Calu3 (cell line): ENCODE measurements at regions not wholly inside any gene's neighbourhood (a gene's known extent, or its start where the extent isn't known, plus 50 kb on each side); places are given as distances from the start of the nearest gene placed in this dataset.

ENCODE experiments used
- BruUV-seq: library from RNA; stranded (reverse); fragments of 400-500 nt; replicated peaks from 2 replicates; lab custom pipeline; 2021; lab: Mats Ljungman, UMichigan
- CTCF ChIA-PET: fragments of 300-600 bp; sonication (Branson Sonifier 250); formaldehyde crosslinking; loops from one replicate; lab custom pipeline; 2022; ENCODE audit warnings: antibody characterized with exemption; lab: Charles Lee
- DNase-seq: peaks from one replicate; pipeline ENCODE4 v3.0.0; 2022
- H3K27ac Mint-ChIP-seq: one replicate; pipeline ENCODE4 v1.8.0; 2022; ENCODE audit warnings: mixed read lengths; ENCODE audit not compliant: unreplicated experiment
- H3K27me3 Mint-ChIP-seq: one replicate; pipeline ENCODE4 v1.8.0; 2022; ENCODE audit warnings: mixed read lengths; ENCODE audit not compliant: unreplicated experiment
- H3K36me3 Mint-ChIP-seq: one replicate; pipeline ENCODE4 v1.8.0; 2022; ENCODE audit warnings: mild to moderate bottlenecking, moderate library complexity, mixed read lengths; ENCODE audit not compliant: insufficient read depth, unreplicated experiment
- H3K4me1 Mint-ChIP-seq: one replicate; pipeline ENCODE4 v1.8.0; 2022; ENCODE audit warnings: mild to moderate bottlenecking, low read depth, mixed read lengths; ENCODE audit not compliant: unreplicated experiment
- H3K4me3 Mint-ChIP-seq: one replicate; pipeline ENCODE4 v1.8.0; 2022; ENCODE audit warnings: mild to moderate bottlenecking, low read depth, moderate library complexity, mixed read lengths; ENCODE audit not compliant: unreplicated experiment
- H3K9me3 Mint-ChIP-seq: one replicate; pipeline ENCODE4 v1.8.0; 2022; ENCODE audit warnings: low read depth, mixed read lengths; ENCODE audit not compliant: unreplicated experiment
- intact Hi-C: fragments of 100-400 bp; cut with micrococcal nuclease; formaldehyde crosslinking; loops from one replicate; pipeline ENCODE4 v1.10.0; 2022; ENCODE audit not compliant: unreplicated experiment
- TF ChIP-seq, protein P1 (sequence below): fragments of 200-600 bp; IDR thresholded peaks from one replicate; pipeline ENCODE4 v1.8.0; 2022; ENCODE audit warnings: antibody characterized with exemption; ENCODE audit not compliant: unreplicated experiment

DNA sequence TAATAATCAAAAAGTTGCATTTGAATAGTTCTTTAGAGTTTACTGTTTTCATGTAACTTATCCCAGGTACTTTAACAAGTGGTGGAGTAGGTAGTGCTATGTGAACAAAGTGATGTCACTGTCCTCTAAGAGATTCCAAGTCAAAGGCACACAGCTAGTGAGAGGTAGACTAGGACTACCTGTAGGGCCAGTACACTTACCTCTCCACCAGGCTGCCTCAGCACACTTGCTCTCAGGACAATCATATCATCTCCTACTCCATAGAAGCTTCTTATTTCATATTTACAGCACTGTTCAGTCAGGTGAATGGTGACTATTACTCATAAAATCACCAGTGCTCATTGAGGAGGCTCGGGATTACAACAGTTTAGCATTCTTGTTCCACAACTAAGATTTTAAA is 173.0 kb upstream of the EMCN start:
- TF ChIP-seq, protein P1, sequence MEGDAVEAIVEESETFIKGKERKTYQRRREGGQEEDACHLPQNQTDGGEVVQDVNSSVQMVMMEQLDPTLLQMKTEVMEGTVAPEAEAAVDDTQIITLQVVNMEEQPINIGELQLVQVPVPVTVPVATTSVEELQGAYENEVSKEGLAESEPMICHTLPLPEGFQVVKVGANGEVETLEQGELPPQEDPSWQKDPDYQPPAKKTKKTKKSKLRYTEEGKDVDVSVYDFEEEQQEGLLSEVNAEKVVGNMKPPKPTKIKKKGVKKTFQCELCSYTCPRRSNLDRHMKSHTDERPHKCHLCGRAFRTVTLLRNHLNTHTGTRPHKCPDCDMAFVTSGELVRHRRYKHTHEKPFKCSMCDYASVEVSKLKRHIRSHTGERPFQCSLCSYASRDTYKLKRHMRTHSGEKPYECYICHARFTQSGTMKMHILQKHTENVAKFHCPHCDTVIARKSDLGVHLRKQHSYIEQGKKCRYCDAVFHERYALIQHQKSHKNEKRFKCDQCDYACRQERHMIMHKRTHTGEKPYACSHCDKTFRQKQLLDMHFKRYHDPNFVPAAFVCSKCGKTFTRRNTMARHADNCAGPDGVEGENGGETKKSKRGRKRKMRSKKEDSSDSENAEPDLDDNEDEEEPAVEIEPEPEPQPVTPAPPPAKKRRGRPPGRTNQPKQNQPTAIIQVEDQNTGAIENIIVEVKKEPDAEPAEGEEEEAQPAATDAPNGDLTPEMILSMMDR, result no peak
- no peak for DNase-seq
- H3K27me3 Mint-ChIP-seq, result no peaks in the 10 kb centered on the region
- intact Hi-C loops, result no loop called here
- H3K4me3 Mint-ChIP-seq, result no peak overlapping the region
- BruUV-seq, result no TSS peak
- no peaks in the 10 kb centered on the region for H3K4me1 Mint-ChIP-seq
- H3K36me3 Mint-ChIP-seq, result no peaks in the 10 kb centered on the region
- H3K27ac Mint-ChIP-seq, result no peak overlapping the region
- CTCF ChIA-PET, result no interaction called here
- H3K9me3 Mint-ChIP-seq, result no peaks in the 10 kb centered on the region

DNA sequence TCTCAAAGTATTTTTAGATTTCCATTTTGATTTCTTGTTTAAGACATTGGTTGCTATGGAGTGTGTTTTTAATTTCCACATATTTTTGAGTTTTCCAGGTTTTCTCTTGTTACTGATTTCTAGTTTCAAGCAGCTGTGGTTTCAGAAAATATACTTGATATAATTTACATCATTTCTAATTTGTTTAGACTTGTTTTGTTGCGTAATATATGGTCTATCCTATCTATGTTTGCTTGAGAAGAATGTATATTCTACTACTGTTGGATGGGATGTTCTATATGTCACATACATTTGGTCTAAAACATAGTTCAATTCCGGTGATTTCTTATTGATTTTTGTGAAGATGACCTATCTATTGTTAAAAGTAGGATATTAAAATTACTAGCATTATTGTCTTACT is 170.5 kb upstream of the EMCN start:
- no TSS peak for BruUV-seq
- H3K36me3 Mint-ChIP-seq, result no peaks in the 10 kb centered on the region
- H3K27me3 Mint-ChIP-seq, result no peaks in the 10 kb centered on the region
- no peaks in the 10 kb centered on the region for H3K4me1 Mint-ChIP-seq
- no peak overlapping the region for H3K27ac Mint-ChIP-seq
- no peaks in the 10 kb centered on the region for H3K9me3 Mint-ChIP-seq
- no peak overlapping the region for H3K4me3 Mint-ChIP-seq
- CTCF ChIA-PET, result no interaction called here
- intact Hi-C loops, result no loop called here
- no peak for DNase-seq
- TF ChIP-seq, protein P1, result no peak

DNA sequence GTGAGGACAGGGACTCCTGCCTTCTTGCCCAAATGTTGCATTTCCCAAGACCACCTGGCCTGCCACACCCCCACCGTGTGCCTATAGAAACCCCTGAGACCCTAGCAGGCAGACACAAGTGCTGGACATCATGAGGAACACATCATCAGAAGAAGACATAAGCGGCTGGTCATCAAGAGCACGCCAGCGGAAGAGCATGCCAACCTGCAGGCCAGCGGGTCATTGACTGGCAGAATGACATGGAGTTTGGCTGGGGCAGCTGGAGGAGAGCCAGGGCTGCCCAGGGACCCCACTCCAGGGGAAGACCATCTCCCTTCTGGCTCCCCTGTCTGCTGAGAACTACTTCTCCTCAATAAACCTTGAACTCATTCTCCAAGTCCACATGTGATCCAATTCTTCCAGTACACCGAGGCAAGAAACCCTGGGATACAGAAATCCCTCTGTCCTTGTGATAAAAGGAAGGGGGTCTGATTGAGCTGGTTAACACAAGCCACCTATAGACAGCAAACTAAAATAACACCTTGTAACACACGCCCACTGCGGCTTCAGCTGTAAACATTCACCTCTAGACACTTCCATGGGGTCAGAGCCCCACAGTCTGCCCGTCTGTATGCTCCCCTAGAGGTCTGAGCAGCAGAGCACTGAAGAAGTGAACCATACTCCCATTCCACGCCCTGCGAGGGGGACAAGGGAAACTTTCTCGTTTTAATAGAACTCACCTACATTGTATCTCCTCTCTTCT is 164.8 kb upstream of the EMCN start:
- no peak overlapping the region for H3K4me3 Mint-ChIP-seq
- no peaks in the 10 kb centered on the region for H3K36me3 Mint-ChIP-seq
- H3K9me3 Mint-ChIP-seq, result peaks cover 2% of the 10 kb centered on the region
- no peaks in the 10 kb centered on the region for H3K27me3 Mint-ChIP-seq
- no peak overlapping the region for H3K27ac Mint-ChIP-seq
- H3K4me1 Mint-ChIP-seq, result no peaks in the 10 kb centered on the region
- TF ChIP-seq, protein P1, result no peak
- CTCF ChIA-PET, result no interaction called here
- intact Hi-C loops, result no loop called here
- no peak for DNase-seq
- BruUV-seq, result no TSS peak

DNA sequence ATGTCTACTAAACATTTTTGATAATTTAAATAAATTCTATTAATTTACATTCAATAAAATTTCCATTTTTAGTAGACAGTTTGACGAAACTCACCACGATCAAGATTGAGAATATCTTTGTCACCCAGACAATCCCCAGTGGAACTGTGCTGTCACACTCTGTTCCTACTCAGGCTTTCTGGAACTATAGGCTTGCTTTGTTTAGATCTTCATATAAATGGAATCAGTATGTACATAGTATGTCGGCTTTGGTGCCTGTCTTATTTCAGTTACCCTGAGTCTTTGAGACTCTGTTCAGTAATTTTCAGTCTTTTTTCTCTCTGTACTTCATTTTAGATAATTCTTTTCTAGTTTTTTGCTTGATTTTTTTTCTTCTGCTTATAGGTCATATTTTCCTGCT is 163.5 kb upstream of the EMCN start:
- H3K9me3 Mint-ChIP-seq, result peaks cover 2% of the 10 kb centered on the region
- no peak for DNase-seq
- no peak overlapping the region for H3K4me3 Mint-ChIP-seq
- no peak overlapping the region for H3K27ac Mint-ChIP-seq
- H3K4me1 Mint-ChIP-seq, result no peaks in the 10 kb centered on the region
- no peaks in the 10 kb centered on the region for H3K36me3 Mint-ChIP-seq
- H3K27me3 Mint-ChIP-seq, result no peaks in the 10 kb centered on the region
- intact Hi-C loops, result no loop called here
- TF ChIP-seq, protein P1, result no peak
- CTCF ChIA-PET, result no interaction called here
- BruUV-seq, result no TSS peak
